T-helper 17 cell (primary cell): ENCODE measurements at regions not wholly inside any gene's neighbourhood (a gene's known extent, or its start where the extent isn't known, plus 50 kb on each side); places are given as distances from the start of the nearest gene placed in this dataset.

Experiments
- ATAC-seq: fragments of 150-1000 bp; cut with Tn5 transposase; 2 replicates; pipeline ENCODE4 v1.10.0; 2021; ENCODE audit warnings: mild to moderate bottlenecking, moderate library complexity
- DNase-seq, 3 donors: peaks; one replicate each; pipeline versions ENCODE4 v3.0.0 to v3.0.0-alpha.2; 2020 to 2021
- H3K9me3 ChIP-seq: one replicate; pipeline ENCODE4 v1.7.0; 2013; ENCODE audit warnings: low read length, mild to moderate bottlenecking; ENCODE audit not compliant: control insufficient read depth, poor library complexity, severe bottlenecking
- H3K27ac Mint-ChIP-seq: one replicate; pipeline ENCODE4 v1.8.0; 2022; ENCODE audit warnings: mild to moderate bottlenecking, moderate library complexity, mixed read lengths
- H3K27me3 Mint-ChIP-seq: one replicate; pipeline ENCODE4 v1.8.0; 2022; ENCODE audit warnings: mixed read lengths
- H3K36me3 Mint-ChIP-seq: one replicate; pipeline ENCODE4 v1.8.0; 2022; ENCODE audit warnings: low read depth, mixed read lengths
- H3K4me1 Mint-ChIP-seq: one replicate; pipeline ENCODE4 v1.8.0; 2022; ENCODE audit warnings: mild to moderate bottlenecking, mixed read lengths
- H3K4me3 Mint-ChIP-seq: one replicate; pipeline ENCODE4 v1.8.0; 2022; ENCODE audit warnings: mild to moderate bottlenecking, moderate library complexity, mixed read lengths

DNA sequence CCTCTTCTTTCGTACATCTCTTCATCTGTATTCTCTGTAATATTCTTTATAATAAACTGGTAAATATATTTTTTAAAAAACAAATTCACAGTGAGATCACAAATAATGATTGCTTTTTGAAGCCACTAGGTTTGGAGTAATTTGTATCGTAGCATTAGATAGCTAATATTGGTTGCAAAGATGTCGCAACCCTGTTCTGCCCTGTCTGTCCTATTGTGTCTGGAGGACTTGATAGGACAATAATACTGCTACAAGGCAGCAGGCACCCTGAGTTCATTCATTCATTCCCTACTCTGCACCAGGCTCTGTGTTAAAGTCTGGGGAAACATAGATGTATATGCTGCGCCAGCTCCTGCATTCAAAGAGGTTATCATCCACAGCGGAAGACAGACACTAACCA, 206.7 kb upstream of the KLF4 start:
- no peaks in the 10 kb centered on the region for H3K27me3 Mint-ChIP-seq
- DNase-seq (no peak), ATAC-seq (no peak)
- no peaks in the 10 kb centered on the region for H3K9me3 ChIP-seq
- H3K36me3 Mint-ChIP-seq: no peaks in the 10 kb centered on the region
- no peaks in the 10 kb centered on the region for H3K4me1 Mint-ChIP-seq
- no peak overlapping the region for H3K27ac Mint-ChIP-seq
- H3K4me3 Mint-ChIP-seq: no peak overlapping the region

- Mint-ChIP-seq H3K27me3 (no peaks in the 10 kb centered on the region), H3K4me3 (no peak overlapping the region)
Measured at GRCh38 chr9:107694390-107694789, 204.8 kb upstream of the KLF4 start.

GRCh38 chr9:107693625-107694326, 204.2 kb upstream of the KLF4 start:
- DNase-seq: no peak
- Mint-ChIP-seq H3K4me1 (no peaks in the 10 kb centered on the region), H3K27me3 (no peaks in the 10 kb centered on the region), H3K4me3 (no peak overlapping the region), H3K27ac (no peak overlapping the region), H3K36me3 (no peaks in the 10 kb centered on the region)
- ATAC-seq: no peak
- no peaks in the 10 kb centered on the region for H3K9me3 ChIP-seq

More at GRCh38 chr9:107694390-107694789, 204.8 kb upstream of the KLF4 start:
- no peaks in the 10 kb centered on the region for H3K36me3 Mint-ChIP-seq
- H3K27ac Mint-ChIP-seq: no peak overlapping the region
- DNase-seq: no peak
- no peaks in the 10 kb centered on the region for H3K4me1 Mint-ChIP-seq
- ATAC-seq: no peak
- H3K9me3 ChIP-seq: no peaks in the 10 kb centered on the region

GRCh38 chr9:107691664-107692063, 202.1 kb upstream of the KLF4 start:
- ATAC-seq: no peak
- H3K27me3 Mint-ChIP-seq: no peaks in the 10 kb centered on the region

GRCh38 chr9:107690021-107690420, 200.5 kb upstream of the KLF4 start:
- H3K4me1 Mint-ChIP-seq: no peaks in the 10 kb centered on the region
- no peaks in the 10 kb centered on the region for H3K36me3 Mint-ChIP-seq
- ATAC-seq (no peak), DNase-seq (no peak)
- no peaks in the 10 kb centered on the region for H3K27me3 Mint-ChIP-seq
- H3K9me3 ChIP-seq: no peaks in the 10 kb centered on the region
- H3K4me3 Mint-ChIP-seq: no peak overlapping the region
- no peak overlapping the region for H3K27ac Mint-ChIP-seq

More at GRCh38 chr9:107691664-107692063, 202.1 kb upstream of the KLF4 start:
- Mint-ChIP-seq H3K27ac (no peak overlapping the region), H3K4me1 (no peaks in the 10 kb centered on the region), H3K36me3 (no peaks in the 10 kb centered on the region), H3K4me3 (no peak overlapping the region)
- no peaks in the 10 kb centered on the region for H3K9me3 ChIP-seq
- DNase-seq: no peak

DNA sequence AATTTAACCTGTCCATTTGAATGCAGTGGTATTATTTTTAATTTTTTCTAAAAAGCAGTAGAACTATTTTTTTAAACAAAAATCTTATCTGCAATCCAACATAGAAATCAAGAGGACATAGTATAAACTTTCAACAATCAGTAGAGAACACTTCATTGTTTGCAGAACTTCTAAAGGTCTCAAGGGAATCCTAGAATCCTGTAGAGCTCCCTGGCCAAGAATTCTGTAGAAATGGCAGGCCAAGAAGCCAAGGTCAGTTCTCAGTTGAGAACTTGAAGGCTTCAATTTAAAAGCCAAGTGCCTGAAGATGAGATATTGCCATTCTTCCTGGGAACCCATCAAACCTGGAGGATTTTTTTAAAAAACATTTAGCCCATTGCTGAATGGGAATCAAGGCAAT, 199.2 kb upstream of the KLF4 start:
- Mint-ChIP-seq H3K4me3 (no peak overlapping the region), H3K27me3 (no peaks in the 10 kb centered on the region), H3K4me1 (no peaks in the 10 kb centered on the region), H3K36me3 (no peaks in the 10 kb centered on the region), H3K27ac (no peak overlapping the region)
- H3K9me3 ChIP-seq: no peaks in the 10 kb centered on the region
- ATAC-seq (no peak), DNase-seq (no peak)

- no peak for ATAC-seq
- H3K4me3 Mint-ChIP-seq: no peak overlapping the region
- no peaks in the 10 kb centered on the region for H3K4me1 Mint-ChIP-seq
- no peak for DNase-seq
- H3K36me3 Mint-ChIP-seq: no peaks in the 10 kb centered on the region
- no peaks in the 10 kb centered on the region for H3K9me3 ChIP-seq
- H3K27me3 Mint-ChIP-seq: peaks cover 9% of the 10 kb centered on the region
- no peak overlapping the region for H3K27ac Mint-ChIP-seq
Measured at GRCh38 chr9:107685901-107686300, 196.3 kb upstream of the KLF4 start.

DNA sequence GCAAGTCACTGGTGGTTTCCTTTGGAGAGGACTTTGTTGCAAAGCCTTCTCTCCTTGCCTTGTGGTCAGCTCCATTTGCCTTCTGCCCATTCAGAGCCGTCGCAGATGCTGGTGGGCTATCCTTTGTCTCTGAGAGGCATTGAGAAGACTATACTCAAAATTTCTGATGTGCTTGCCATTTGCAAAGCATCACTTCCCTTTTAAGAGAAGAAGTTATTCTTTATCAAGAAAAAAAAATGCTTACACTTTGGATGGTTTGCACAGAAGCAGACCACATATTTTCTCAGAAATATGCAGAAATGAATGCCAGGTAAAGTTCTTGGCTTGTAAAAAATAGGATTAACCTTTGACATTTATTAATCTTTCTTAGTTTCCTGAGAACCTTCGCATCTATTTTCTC, 195.8 kb upstream of the KLF4 start:
- H3K9me3 ChIP-seq: no peaks in the 10 kb centered on the region
- ATAC-seq (no peak), DNase-seq (no peak)
- Mint-ChIP-seq H3K4me1 (no peaks in the 10 kb centered on the region), H3K4me3 (no peak overlapping the region), H3K27ac (no peak overlapping the region), H3K36me3 (no peaks in the 10 kb centered on the region), H3K27me3 (peaks cover 9% of the 10 kb centered on the region)

GRCh38 chr9:107684224-107684623, 194.7 kb upstream of the KLF4 start:
- DNase-seq (no peak), ATAC-seq (no peak)
- H3K9me3 ChIP-seq: no peaks in the 10 kb centered on the region
- no peak overlapping the region for H3K27ac Mint-ChIP-seq
- H3K4me3 Mint-ChIP-seq: no peak overlapping the region
- no peaks in the 10 kb centered on the region for H3K36me3 Mint-ChIP-seq
- no peaks in the 10 kb centered on the region for H3K4me1 Mint-ChIP-seq
- H3K27me3 Mint-ChIP-seq: peaks cover 9% of the 10 kb centered on the region

- H3K4me3 Mint-ChIP-seq: no peak overlapping the region
- H3K4me1 Mint-ChIP-seq: no peaks in the 10 kb centered on the region
- H3K9me3 ChIP-seq: no peaks in the 10 kb centered on the region
- H3K27ac Mint-ChIP-seq: no peak overlapping the region
- ATAC-seq: no peak
- H3K27me3 Mint-ChIP-seq: peaks cover 9% of the 10 kb centered on the region
- H3K36me3 Mint-ChIP-seq: no peaks in the 10 kb centered on the region
- no peak for DNase-seq
Measured at GRCh38 chr9:107683566-107683965, 194.0 kb upstream of the KLF4 start.

GRCh38 chr9:107681988-107682387, 192.4 kb upstream of the KLF4 start:
- H3K27ac Mint-ChIP-seq: no peak overlapping the region
- no peak overlapping the region for H3K4me3 Mint-ChIP-seq
- H3K4me1 Mint-ChIP-seq: no peaks in the 10 kb centered on the region
- ATAC-seq (no peak), DNase-seq (no peak)
- H3K27me3 Mint-ChIP-seq: peaks cover 9% of the 10 kb centered on the region
- no peaks in the 10 kb centered on the region for H3K36me3 Mint-ChIP-seq
- no peaks in the 10 kb centered on the region for H3K9me3 ChIP-seq

DNA sequence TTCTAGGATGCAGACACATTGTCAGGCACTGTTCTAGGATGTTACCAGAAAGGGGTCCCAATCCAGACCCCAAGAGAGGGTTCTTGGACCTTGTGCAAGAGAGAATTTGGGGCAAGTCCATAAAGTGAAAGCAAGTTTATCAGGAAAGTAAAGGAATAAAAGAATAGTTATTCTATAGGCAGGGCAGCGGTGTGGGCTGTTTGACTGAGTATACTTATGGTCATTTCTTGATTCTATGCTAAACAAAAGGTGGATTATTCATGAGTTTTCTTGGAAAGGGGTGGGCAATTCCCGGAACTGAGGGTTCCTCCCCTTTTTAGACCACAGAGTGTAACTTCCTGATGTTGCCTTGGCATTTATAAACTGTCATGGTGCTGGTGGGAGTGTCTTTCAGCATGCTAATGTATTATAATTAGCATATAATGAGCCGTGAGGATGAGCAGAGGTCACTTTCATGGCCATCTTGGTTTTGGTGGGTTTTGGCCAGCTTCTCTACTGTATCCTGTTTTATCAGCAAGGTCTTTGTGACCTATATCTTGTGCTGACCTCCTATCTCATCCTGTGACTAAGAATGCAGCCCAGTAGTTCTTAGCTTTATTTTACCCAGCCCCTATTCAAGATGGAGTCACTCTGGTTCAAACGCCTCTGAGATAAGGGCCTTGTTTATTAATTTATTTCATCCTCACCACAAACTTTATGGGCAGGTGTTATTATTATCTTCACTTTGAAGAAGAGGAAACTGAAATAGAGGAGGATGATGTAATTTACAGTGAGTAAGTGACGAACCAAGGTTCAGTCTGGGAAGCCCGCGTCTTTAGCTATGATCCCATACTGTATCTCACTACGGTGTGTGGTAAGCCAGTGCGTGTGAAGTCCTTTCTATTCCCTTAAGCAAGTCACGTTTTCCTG, 186.0 kb upstream of the KLF4 start:
- H3K27me3 Mint-ChIP-seq: peaks cover 7% of the 10 kb centered on the region
- H3K4me3 Mint-ChIP-seq: no peak overlapping the region
- H3K27ac Mint-ChIP-seq: no peak overlapping the region
- H3K36me3 Mint-ChIP-seq: no peaks in the 10 kb centered on the region
- H3K4me1 Mint-ChIP-seq: peaks cover 2% of the 10 kb centered on the region
- no peaks in the 10 kb centered on the region for H3K9me3 ChIP-seq
- DNase-seq: no peak
- ATAC-seq: no peak

DNA sequence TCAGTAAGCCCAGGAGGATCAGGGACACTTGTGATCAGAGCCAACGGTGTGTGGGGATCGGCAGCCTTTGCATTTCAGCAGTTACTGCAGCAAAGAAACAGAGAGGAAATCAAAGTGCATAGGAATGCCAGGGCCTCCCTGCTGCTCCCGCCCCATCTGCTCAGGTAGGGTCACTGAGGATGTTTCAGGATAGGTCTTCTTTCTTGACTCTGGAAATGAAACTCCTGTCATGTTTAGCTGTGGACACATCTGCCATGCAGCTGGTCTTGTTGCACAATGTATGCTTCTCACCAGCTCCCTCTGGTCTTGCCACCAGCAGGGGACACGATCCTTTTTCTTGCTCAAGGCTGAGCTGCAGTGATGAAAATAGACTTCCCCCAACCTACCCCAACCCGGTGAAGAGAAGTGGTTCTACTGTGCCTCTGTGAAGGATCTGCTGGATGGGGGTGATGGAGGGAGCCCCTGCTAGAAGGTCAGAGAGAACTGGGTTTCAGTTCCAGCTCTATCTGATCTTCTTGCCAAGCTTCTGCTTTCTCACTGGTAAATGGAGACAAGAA, 185.2 kb upstream of the KLF4 start:
- no peaks in the 10 kb centered on the region for H3K36me3 Mint-ChIP-seq
- DNase-seq: no peak
- peaks cover 2% of the 10 kb centered on the region for H3K4me1 Mint-ChIP-seq

More for the DNA sequence above, 185.2 kb upstream of the KLF4 start:
- ATAC-seq: no peak
- Mint-ChIP-seq H3K4me3 (no peak overlapping the region), H3K27me3 (peaks cover 7% of the 10 kb centered on the region), H3K27ac (no peak overlapping the region)
- no peaks in the 10 kb centered on the region for H3K9me3 ChIP-seq
